ENCODE measurements at regions not wholly inside any gene's neighbourhood (a gene's known extent, or its start where the extent isn't known, plus 50 kb on each side); places are given as distances from the start of the nearest gene placed in this dataset.

GRCh38 chr11:92390783-92391182 lies 166.2 kb downstream of the FAT3 start:
- no peak for TF ChIP-seq MXI1 (conservative IDR thresholded peaks at IDR 0.05; ENCODE audit: poor library complexity, severe bottlenecking)
- TF ChIP-seq, protein P1, sequence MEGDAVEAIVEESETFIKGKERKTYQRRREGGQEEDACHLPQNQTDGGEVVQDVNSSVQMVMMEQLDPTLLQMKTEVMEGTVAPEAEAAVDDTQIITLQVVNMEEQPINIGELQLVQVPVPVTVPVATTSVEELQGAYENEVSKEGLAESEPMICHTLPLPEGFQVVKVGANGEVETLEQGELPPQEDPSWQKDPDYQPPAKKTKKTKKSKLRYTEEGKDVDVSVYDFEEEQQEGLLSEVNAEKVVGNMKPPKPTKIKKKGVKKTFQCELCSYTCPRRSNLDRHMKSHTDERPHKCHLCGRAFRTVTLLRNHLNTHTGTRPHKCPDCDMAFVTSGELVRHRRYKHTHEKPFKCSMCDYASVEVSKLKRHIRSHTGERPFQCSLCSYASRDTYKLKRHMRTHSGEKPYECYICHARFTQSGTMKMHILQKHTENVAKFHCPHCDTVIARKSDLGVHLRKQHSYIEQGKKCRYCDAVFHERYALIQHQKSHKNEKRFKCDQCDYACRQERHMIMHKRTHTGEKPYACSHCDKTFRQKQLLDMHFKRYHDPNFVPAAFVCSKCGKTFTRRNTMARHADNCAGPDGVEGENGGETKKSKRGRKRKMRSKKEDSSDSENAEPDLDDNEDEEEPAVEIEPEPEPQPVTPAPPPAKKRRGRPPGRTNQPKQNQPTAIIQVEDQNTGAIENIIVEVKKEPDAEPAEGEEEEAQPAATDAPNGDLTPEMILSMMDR (IDR thresholded peaks at IDR 0.05; ENCODE audit: poor library complexity, severe bottlenecking): no peak
- no peak for TF ChIP-seq RAD21 (conservative IDR thresholded peaks at IDR 0.05)
- no peak for TF ChIP-seq POLR2AphosphoS5 (IDR thresholded peaks at IDR 0.05)
- TF ChIP-seq, protein P2, sequence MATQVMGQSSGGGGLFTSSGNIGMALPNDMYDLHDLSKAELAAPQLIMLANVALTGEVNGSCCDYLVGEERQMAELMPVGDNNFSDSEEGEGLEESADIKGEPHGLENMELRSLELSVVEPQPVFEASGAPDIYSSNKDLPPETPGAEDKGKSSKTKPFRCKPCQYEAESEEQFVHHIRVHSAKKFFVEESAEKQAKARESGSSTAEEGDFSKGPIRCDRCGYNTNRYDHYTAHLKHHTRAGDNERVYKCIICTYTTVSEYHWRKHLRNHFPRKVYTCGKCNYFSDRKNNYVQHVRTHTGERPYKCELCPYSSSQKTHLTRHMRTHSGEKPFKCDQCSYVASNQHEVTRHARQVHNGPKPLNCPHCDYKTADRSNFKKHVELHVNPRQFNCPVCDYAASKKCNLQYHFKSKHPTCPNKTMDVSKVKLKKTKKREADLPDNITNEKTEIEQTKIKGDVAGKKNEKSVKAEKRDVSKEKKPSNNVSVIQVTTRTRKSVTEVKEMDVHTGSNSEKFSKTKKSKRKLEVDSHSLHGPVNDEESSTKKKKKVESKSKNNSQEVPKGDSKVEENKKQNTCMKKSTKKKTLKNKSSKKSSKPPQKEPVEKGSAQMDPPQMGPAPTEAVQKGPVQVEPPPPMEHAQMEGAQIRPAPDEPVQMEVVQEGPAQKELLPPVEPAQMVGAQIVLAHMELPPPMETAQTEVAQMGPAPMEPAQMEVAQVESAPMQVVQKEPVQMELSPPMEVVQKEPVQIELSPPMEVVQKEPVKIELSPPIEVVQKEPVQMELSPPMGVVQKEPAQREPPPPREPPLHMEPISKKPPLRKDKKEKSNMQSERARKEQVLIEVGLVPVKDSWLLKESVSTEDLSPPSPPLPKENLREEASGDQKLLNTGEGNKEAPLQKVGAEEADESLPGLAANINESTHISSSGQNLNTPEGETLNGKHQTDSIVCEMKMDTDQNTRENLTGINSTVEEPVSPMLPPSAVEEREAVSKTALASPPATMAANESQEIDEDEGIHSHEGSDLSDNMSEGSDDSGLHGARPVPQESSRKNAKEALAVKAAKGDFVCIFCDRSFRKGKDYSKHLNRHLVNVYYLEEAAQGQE (IDR thresholded peaks at IDR 0.05; ENCODE audit: borderline replicate concordance): no peak

Measured in neural cell (in vitro differentiated cells).